ENCODE measurements at regions not wholly inside any gene's neighbourhood (a gene's known extent, or its start where the extent isn't known, plus 50 kb on each side); places are given as distances from the start of the nearest gene placed in this dataset.

DNA sequence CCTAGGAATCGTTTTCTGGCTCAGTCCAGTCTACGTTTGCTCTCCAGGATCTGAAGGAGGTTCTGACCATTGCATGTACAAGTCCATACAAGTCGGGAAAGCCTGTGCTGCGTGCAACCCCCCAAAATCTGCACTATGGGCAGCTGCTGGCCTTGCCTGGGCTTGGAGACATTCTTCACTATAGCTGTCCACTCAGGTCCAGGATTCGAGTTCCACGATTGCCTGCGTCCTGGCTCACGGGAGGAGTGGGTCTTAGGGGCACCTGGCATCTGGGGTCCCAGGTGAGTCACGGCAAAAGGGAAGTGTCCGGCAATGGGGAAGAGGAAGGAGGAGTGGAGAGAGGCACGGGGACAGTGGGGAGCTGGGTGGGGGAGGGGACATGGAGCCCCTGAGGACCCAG, 563.0 kb downstream of the BRD1 start:
- no peak for DNase-seq (ENCODE audit: low read depth in 3 of 3)

DNA sequence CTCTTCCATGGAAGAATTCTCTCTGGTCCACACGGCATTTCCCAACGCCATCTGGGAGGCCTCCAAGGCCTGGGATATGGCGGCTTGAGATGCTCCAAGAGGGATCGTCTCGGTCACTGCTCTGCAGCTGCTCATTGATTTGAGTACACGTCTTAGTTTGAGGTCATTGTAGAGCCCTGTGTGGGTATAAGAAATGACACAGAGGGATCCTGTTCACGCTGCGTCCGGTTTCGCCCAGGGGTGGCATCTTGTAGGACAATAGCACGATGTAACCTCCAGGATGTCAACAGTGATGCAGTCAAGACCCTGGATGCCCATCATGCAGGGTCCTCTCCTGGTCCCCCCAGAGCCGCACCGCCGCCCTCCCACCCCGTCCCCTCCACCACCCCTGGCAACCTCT, 564.6 kb downstream of the BRD1 start:
- DNase-seq (ENCODE audit: low read depth in 3 of 3), result no peak

DNA sequence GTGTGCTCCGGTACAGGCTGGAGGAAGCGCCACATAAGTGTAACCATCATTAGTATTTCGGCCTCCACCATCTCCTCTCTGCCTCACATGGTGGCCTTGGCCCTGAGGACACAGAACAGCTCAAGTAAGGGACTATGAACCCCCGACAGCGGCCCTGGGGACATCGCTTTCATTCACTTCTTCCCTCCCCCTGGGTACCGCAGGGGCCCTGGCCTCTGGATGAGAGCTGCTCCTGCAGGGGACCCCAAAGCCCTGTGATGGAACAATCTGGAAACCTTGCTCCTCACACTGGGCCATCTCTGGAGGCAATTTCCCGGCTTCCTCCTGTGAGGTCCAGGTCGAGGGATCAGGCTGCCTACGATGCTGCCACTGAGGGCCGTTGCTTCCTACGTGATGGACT, 565.5 kb downstream of the BRD1 start:
- DNase-seq (ENCODE audit: low read depth in 3 of 3), result no peak

DNA sequence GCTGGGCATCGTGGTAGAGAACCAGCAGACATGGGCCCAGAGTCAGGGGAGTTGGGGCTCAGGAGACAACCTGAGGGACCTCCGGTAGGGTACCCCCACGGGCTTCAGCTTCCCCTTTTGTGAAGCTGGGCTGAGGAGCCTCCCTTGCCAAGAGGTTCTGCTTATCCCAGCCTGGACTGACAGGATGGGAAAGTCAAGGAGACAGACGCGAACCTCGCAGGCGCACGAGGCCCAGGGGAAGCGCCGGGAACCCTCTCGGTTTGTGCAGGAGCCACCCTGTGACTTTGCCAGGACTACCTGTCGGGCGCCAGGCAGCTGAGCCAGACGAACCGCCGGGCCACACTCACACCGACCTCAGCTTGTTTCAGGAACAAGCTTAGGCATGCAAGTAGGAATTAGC, 566.1 kb downstream of the BRD1 start:
- DNase-seq (ENCODE audit: low read depth in 3 of 3), result no peak

DNA sequence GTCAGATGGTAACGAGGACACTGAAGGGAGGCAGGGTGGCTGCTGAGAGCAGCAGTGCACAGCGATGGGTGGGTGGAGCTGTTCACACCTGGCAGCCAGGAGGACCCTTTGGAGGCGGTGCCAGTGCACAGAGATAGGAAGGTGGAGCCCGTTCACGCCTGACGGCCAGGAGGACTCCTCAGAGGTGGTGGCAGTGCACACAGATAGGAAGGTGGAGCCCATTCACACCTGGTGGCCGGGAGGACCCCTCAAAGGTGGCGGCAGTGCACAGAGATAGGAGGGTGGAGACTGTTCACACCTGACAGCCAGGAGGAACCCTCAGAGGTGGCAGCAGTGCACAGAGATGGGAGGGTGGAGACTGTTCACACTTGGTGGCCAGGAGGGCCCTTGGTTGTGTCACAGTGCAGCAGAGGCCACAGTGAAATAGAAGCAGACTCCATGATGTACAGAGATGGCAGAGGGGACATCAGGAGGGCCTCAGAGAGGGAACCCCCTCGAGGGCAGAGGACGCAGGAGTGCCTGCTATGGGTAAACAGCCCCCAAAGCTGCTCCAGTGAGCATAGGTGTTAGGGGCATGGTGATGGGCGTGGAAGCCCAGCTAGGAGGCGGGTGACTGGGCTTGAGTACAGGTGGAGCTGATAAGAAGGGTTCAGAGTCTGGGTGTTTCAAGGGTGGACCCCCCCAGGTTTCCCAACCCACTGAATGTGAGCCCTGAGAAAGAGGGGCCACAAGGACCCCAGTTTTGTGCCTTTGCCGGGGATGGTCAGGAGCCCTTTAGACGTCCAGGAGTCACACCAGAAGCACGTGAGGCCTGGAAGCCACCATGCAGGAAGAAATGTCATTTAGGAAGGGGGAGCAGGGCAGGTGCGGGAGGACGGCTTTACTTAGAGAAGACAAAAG, 566.7 kb downstream of the BRD1 start:
- no peak for DNase-seq (ENCODE audit: low read depth in 3 of 3)

DNA sequence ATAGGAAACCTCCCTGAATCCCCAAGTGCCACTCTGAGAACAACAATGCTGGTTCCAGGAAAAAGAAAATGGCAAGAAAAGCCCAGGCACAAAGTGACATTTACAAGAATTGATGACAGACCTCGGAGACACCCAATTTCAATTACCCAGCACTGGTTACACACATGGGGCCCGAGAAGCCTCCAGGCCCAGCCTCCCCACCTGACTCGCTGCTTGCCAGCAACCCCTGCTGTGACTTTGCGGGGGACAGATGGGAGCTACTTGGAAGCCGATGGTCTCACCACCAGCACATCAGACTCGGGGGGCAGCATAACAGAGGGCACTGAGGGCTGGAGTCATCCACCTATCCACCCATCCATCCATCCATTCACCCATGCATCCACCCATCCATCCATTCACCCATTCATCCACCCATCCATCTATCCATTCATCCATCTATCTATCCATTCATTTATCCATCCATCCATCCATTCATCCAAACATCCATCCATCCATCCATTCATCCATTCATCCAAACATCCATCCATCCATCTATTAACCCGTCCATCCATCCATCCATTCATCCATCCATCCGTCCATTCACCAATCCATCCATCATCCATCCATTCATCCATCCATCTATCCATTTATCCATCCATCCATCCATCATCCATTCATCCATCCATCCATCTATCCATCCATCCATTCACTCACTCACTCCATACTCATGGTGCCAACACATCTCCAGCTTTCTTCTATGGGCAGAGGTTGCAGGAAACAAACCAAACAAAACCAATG, 567.6 kb downstream of the BRD1 start:
- DNase-seq (ENCODE audit: low read depth in 3 of 3), result no peak

DNA sequence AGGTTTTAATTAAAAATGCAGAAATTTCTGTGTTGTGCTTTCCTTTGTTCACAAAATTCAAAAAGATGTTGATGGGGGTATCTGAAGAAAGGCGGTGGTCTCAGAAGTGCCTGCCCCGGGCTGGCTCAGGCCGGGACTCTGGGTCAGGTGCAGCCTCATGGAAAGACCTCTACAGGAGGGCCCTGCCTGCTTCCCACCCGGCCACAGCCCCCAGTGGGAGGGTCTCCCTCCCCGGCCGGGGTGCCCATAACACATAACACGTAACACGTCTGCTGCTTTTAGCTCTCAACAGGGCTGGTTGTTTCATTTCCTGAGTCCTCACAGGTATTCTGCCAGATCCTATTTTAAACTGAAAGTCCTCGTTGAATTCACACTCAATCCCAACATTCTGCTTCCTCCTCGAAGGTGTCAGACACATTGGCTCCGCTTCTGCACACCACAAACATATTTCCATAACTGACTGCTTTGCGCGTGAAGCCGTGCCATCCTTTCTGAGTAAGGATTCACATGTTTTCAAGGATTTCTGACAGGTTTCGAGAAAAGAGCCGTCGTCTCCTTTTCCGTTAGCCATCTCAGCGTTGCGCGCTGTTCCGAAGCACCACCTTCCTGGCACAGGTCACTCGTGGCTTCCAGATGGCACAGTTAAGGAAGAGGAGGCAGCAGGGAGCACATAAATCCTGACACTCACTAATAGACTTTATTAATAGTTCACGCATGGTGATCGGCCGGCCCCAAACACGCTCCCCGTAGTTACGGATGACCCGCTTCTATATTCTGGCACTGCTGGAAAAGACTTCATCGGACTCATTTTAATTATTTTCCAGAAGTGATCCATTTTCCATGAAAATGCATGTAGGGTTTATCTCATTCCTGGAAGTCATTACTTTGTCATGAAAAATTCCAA, 569.3 kb downstream of the BRD1 start:
- no peak for DNase-seq (ENCODE audit: low read depth in 3 of 3)

DNA sequence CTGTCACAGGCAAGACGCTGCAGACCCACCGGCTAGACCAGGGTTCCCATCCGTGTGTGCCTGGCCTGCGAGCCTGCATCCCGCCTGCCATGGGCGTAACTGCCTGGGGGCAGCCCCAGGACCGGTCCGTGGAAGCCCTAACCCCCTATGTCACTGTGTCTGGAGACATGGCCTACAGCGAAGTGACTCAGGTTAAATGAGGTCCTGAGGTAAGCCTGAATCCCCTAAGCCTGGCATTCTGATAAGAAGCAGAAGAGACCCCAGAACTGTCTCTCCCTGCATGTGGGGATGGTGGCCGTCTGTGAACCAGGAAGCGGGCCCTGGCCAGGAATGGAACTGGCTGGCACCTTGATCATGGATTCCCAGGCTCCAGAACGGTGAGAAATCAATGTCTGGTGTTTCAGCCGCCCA, 570.1 kb downstream of the BRD1 start:
- DNase-seq (ENCODE audit: low read depth in 3 of 3), result no peak

DNA sequence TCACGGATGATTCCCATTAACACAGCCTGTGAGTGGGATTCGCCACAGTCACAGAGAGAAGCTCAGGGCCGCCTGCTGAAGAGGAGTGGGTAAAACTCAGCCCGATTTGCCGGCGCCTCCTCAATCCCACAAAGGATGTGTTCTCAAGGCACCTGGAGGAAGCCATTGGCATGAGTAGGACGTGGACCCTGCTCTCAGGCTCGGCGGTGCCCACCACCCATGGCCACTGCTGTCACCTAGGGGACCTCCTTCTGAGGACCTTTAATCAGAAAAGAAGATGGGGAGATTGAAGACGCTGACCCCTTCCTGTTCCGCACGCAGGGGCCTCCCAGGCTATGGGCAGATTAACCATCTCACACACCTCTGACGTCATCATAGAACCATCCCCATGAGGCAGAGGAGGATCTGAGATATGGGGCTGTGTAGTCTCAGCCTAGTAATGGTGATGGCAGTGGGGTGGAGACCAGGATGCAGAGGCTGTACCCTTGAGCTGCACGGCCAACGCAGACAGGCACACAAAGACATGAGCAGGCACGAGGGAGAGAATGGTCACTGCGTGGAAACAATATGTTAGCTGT, 571.8 kb downstream of the BRD1 start:
- no peak for DNase-seq (ENCODE audit: low read depth in 3 of 3)

DNA sequence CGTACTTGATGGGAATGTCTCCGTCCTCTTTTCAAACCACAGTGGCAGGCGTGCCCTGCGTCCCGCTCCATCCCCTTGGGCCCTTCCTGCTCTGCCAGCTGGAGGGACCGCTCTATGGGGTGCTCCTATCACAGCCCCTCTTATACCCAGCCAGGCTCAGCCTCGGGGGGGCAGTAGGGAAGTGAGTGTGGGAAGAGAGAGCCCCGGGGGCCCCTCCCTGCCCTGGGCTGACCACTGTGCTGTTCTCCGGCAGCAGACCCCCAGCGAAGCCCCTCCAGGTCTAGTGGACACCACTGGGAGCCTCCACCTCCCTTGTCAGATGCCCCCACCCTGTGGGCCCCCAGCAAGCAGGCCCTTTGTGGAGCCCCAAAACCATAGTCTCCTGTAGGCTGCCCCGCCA, 572.5 kb downstream of the BRD1 start:
- DNase-seq (ENCODE audit: low read depth in 3 of 3), result no peak

DNA sequence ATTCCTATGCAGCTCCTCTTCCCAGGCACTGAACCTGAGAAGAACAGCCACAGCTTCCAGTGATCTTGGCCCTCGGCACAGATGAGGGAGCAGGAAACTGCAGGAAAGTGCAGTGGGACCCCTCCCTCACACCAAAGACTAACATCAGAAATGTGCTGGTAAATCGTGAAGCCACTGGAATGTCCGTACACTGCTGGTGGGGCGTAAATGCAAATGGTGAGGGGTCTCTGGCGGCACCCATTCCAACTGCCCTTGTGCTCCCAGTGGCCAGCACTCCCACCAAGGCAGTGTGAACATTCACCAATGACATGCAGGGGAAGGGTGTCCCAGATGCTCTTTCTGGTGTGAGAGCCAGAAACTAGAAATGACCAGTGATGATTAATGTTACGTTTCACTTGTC, 574.0 kb downstream of the BRD1 start:
- no peak for DNase-seq (ENCODE audit: low read depth in 3 of 3)

DNA sequence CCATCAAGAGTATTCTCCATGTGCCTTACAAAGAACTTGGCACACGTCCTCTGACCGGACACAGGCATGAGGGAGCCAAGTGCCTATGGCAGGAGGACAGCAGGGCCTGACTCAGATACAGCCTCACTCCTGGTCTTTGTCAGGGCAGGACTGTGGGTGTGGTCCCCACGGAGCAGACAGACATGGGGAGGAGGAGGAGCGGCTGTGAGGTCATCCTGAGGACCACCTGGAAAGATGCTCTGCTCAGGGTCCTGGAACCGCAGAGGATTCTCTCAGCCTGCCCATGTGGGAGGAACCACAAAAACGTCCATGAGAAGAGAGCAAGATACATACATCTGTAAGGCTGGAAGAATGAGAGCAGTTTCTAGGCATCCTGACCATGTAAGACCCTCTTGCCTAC, 576.3 kb downstream of the BRD1 start:
- DNase-seq (ENCODE audit: low read depth in 3 of 3), result no peak

DNA sequence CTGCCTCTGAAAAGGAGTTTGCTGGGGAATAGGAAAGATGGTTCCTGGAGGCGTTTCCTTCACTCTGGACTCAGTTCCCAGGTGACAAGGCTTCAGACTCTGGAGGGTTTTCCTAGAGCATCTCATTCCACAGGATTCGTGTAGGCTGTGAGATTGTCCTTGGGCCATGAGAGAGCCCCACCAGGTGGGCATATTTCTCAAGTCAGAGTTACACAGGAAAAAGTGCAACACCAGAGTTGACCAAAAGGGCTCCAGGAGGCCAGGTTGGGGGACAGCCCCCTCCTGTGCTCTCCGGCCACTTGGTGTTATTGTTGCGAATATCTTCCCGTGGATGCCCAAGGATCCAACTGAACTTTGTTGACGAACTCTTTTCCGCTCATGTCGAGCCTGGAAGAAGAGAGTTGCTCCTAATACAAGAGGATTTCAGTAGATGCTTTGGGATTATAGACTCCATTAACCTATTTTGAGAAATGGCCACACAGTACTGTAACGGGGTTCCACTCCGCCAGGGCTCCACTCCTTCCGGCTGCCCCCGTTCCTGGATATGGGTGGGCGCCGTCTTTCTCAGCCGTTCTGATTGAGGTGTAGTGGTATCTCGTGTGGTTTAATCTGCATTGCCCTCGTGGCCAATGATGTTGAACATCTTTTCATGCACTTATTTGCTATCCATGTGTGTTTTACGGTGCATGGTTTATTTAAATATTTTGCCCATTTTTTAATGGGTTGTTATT, 580.3 kb downstream of the BRD1 start:
- DNase-seq (ENCODE audit: low read depth in 3 of 3), result no peak

DNA sequence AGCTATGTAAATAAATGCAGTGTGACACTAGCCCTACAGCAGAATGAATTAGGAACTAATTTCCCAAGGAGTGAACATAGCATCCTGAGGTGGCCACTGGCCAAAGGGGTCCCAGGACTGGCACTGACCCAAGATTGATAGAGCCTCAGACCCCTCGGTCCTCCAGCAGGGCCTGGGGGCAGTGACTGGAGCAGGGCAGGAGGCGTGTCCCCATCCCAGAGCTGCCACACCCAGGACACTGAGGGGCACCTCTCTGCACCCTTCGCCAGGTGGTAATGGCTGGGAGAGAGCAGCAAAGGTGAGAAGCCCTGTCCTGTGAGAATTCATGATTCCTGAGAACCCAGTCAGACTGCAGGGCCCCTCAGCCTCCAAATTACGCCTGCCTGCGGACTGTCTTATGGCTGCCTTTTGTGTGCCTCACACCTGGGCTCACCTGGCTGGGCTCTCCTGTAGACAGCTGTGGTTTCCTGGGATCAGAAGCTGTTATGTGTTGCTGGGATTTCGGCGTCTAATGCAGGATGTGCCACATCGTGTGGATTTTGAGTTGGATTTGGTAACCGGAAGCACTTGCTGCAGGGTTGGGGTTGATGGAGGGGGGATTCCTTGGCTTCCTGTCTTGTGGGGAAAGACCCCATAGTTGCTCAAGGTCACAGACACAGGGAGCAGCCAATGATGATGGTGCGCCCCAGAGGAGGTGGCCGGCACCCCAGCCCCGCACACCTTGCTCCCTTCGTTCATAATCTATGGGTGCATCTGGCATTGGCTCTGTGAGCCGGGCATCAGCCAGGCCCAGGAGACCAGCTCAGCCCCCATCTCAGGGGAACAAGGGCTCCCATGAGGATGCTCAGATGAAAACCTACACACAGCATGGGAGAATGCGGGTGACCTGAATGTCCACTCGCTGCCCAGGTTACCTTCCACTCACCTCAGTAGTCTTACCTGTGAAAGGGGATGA, 582.9 kb downstream of the BRD1 start:
- no peak for DNase-seq (ENCODE audit: low read depth in 3 of 3)

DNA sequence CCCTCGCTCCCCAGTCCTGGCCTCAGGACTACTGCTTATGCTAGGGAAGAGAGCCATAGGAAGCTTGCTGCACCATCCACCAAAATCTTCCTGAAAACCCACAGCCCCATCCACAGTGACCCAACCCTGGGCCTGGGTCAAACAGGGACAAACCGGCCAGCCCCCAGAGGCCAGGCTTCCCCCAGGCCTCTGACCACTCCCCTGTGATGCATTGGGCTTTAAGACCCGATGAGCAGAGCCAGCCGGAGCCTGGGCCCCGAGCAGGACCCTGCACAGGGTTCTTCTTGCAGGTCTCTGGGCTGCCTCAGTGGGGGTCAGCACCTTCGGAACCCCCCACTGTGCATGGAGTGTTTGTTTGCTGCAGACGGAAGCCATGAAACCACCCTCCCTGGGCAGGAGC, 583.7 kb downstream of the BRD1 start:
- no peak for DNase-seq (ENCODE audit: low read depth in 3 of 3)

DNA sequence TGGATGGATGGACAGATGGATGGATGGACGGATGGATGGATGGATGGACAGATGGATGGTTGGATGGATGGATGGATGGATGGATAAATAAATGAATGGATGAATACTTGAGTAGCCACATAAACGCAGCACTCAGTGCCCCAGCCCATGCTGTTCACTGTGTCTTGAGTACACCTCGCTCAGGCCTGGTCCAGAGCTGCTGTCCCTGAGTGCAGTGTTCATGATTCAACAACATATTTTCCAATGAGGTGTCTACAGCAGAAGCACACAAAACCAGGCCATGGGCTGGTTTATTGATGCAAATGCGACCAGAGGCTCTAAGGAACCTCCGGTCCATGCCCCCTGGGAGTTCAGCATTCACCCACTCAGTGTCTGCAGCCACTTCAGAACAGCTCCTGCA, 584.3 kb downstream of the BRD1 start:
- DNase-seq (ENCODE audit: low read depth in 3 of 3), result no peak

DNA sequence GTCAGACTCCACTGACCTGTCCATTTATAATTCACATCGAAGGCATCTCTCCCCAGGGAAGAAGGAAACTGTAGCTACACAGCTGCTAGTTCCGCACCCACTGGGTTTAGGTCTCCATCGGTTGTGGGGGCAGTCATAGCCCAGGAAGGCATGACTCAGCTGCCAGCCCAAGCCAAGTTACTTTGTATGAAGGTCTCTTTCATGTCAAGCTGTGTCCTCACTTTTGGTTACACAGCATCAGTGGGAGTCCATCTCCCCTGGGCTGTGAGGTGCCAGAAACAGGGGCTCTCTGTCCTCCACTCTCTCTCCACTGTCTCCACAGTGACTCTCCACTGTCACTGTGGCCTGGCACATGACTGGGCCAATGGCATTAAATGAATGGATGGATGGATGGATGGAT, 585.2 kb downstream of the BRD1 start:
- no peak for DNase-seq (ENCODE audit: low read depth in 3 of 3)

DNA sequence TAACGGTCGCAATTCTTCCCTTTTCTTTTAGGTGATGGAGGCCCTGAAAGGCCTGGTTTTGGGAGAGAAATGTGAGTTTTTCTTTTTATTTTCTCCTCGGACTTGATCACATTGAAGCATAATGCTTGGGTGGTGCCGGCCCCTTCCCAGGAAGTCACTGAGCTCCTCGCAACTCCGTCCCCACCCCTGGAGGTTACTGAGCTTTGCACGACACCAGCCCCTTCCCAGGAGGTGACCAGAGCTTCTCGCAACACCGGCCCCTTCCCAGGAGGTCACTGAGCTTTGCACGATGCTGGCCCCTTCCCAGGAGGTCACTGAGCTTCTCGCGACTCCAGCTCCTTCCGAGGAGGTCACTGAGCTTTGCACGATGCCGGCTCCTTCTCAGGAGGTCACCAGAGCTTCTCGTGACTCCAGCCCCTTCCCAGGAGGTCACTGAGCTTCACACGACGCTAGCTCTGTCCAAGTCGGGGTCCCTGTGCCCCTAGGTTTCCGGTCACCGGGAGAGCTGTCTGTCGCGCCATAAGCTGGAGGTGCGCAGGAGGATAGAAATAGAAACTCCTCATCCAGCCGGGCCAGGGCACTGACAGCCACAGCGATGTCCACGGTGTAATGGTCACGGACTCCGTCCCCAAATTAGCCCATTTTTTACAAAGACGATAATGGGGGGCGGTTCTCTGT, 586.4 kb downstream of the BRD1 start:
- no peak for DNase-seq (ENCODE audit: low read depth in 3 of 3)

DNA sequence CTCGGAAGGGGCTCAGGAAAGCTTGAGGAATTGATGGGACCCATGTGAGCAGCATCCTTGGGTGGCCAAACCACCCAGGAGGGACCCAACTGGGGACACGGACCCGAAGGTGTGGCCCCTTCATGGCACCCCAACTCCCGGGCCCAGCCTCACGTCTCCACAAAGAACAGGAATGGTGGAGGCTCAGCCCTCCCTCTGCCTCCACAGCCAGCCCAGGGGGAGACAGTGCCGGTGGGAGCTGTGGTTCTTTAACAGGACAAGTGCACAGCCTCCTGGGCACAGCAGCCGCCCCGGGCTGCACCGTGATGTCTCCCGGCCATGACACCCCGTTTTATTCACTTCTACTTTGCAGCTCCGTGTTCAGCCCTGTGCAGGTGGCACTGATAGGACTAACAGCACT, 587.2 kb downstream of the BRD1 start:
- no peak for DNase-seq (ENCODE audit: low read depth in 3 of 3)

All from stimulated activated CD4-positive, alpha-beta T cell treated with anti-CD3 and anti-CD28 coated beads, TNF-alpha, amount 100 ng/mL, for 48 hours (primary cell).